Activated naive CD4-positive, alpha-beta T cell treated with anti-CD3 and anti-CD28 coated beads, Interleukin-2, amount 50 U/mL, for 24 hours (primary cell): ENCODE measurements at regions not wholly inside any gene's neighbourhood (a gene's known extent, or its start where the extent isn't known, plus 50 kb on each side); places are given as distances from the start of the nearest gene placed in this dataset.

Experiments
- H3K27ac Mint-ChIP-seq: one replicate; pipeline ENCODE4 v1.8.0; 2021; ENCODE audit warnings: mild to moderate bottlenecking, mixed read lengths
- H3K27me3 Mint-ChIP-seq: one replicate; pipeline ENCODE4 v1.8.0; 2021; ENCODE audit warnings: mixed read lengths
- H3K36me3 Mint-ChIP-seq: one replicate; pipeline ENCODE4 v1.8.0; 2021; ENCODE audit warnings: mixed read lengths
- H3K4me1 Mint-ChIP-seq: one replicate; pipeline ENCODE4 v1.8.0; 2021; ENCODE audit warnings: mixed read lengths
- H3K4me3 Mint-ChIP-seq: one replicate; pipeline ENCODE4 v1.8.0; 2021; ENCODE audit warnings: mild to moderate bottlenecking, mixed read lengths
- H3K9me3 Mint-ChIP-seq: one replicate; pipeline ENCODE4 v1.8.0; 2021; ENCODE audit warnings: mixed read lengths

DNA sequence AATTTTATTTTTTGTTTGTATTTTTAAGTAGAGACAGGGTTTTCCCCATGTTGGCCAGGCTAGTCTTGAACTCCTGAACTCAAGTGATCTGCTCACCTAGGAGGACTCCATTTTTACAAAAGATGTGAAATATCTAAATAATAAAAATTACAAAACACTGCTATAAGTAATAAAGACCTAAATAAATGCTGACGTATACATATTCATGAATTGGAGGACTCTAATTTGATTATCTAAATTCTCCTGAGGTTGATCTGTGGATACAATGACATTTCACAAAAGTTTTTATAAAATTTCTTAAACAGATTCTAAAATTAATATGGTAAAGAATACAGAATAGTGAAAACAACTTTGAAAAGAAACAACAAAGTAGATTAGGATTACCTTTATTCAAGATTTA, 1224.0 kb downstream of the SLC16A7 start:
- no peak overlapping the region for H3K27ac Mint-ChIP-seq
- H3K36me3 Mint-ChIP-seq: no peaks in the 10 kb centered on the region
- H3K27me3 Mint-ChIP-seq: no peaks in the 10 kb centered on the region
- no peak overlapping the region for H3K4me3 Mint-ChIP-seq
- peaks cover 6% of the 10 kb centered on the region for H3K9me3 Mint-ChIP-seq
- no peaks in the 10 kb centered on the region for H3K4me1 Mint-ChIP-seq

GRCh38 chr12:60822580-60822979, 1226.8 kb downstream of the SLC16A7 start:
- Mint-ChIP-seq H3K4me1 (no peaks in the 10 kb centered on the region), H3K9me3 (no peaks in the 10 kb centered on the region), H3K36me3 (no peaks in the 10 kb centered on the region), H3K27ac (no peak overlapping the region), H3K27me3 (no peaks in the 10 kb centered on the region), H3K4me3 (no peak overlapping the region)

GRCh38 chr12:60830381-60830780, 1234.6 kb downstream of the SLC16A7 start:
- Mint-ChIP-seq H3K4me1 (no peaks in the 10 kb centered on the region), H3K27ac (no peak overlapping the region), H3K27me3 (no peaks in the 10 kb centered on the region), H3K36me3 (no peaks in the 10 kb centered on the region), H3K4me3 (no peak overlapping the region), H3K9me3 (peaks cover 6% of the 10 kb centered on the region)

- Mint-ChIP-seq H3K9me3 (peaks cover 6% of the 10 kb centered on the region), H3K27ac (no peak overlapping the region), H3K4me3 (no peak overlapping the region)
Observed at GRCh38 chr12:60832290-60832689, 1236.5 kb downstream of the SLC16A7 start.

DNA sequence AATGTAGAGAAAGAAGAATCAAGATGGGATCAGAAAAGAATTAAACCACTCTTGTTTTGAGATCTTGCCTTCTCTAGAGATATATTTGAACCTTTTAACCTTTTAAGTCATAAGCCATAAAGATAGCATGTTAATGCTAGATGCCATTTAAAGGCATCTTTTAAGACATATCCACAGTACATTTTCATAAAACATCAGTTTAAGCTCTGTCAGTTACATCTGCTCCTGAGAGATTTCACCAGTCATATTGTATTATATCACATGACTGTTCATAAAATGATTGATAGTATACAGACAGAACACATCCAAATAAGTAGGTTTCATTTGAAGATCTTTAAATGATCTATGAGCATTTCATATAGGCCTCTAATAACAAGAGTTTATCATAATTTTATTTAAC, 1238.5 kb downstream of the SLC16A7 start:
- Mint-ChIP-seq H3K4me1 (no peaks in the 10 kb centered on the region), H3K4me3 (no peak overlapping the region), H3K9me3 (peaks cover 6% of the 10 kb centered on the region), H3K27ac (no peak overlapping the region), H3K27me3 (no peaks in the 10 kb centered on the region), H3K36me3 (no peaks in the 10 kb centered on the region)

More at GRCh38 chr12:60832290-60832689, 1236.5 kb downstream of the SLC16A7 start:
- Mint-ChIP-seq H3K4me1 (no peaks in the 10 kb centered on the region), H3K27me3 (no peaks in the 10 kb centered on the region), H3K36me3 (no peaks in the 10 kb centered on the region)

- no peaks in the 10 kb centered on the region for H3K27me3 Mint-ChIP-seq
- H3K4me3 Mint-ChIP-seq: no peak overlapping the region
- peaks cover 6% of the 10 kb centered on the region for H3K9me3 Mint-ChIP-seq
- H3K27ac Mint-ChIP-seq: no peak overlapping the region
- H3K4me1 Mint-ChIP-seq: no peaks in the 10 kb centered on the region
- H3K36me3 Mint-ChIP-seq: no peaks in the 10 kb centered on the region
Observed at GRCh38 chr12:60834806-60835205, 1239.0 kb downstream of the SLC16A7 start.

DNA sequence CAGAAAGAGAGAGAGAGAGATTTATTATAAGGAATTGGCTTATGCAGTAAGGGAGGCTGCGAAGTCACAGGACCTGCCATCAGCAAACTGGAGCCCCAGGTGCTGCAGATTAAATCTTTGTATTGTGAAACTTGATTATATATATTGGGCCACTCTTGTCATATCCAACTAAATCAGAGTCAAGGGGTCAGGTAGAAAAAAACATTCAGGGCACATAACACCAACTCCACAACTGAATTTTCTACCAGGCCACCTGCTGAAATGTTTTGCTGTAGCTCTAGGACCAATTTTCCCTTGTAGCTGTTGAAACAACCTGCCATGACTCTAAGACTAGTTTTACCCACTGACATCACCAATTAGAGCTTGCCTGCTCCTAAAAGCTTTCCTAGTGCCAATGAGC, 1240.8 kb downstream of the SLC16A7 start:
- no peak overlapping the region for H3K27ac Mint-ChIP-seq
- no peaks in the 10 kb centered on the region for H3K36me3 Mint-ChIP-seq
- peaks cover 6% of the 10 kb centered on the region for H3K9me3 Mint-ChIP-seq
- no peaks in the 10 kb centered on the region for H3K4me1 Mint-ChIP-seq
- no peak overlapping the region for H3K4me3 Mint-ChIP-seq
- no peaks in the 10 kb centered on the region for H3K27me3 Mint-ChIP-seq

- no peaks in the 10 kb centered on the region for H3K27me3 Mint-ChIP-seq
- H3K4me3 Mint-ChIP-seq: no peak overlapping the region
- H3K36me3 Mint-ChIP-seq: no peaks in the 10 kb centered on the region
- H3K9me3 Mint-ChIP-seq: no peaks in the 10 kb centered on the region
- H3K4me1 Mint-ChIP-seq: no peaks in the 10 kb centered on the region
- H3K27ac Mint-ChIP-seq: no peak overlapping the region
Observed at GRCh38 chr12:60842181-60842580, 1246.4 kb downstream of the SLC16A7 start.

DNA sequence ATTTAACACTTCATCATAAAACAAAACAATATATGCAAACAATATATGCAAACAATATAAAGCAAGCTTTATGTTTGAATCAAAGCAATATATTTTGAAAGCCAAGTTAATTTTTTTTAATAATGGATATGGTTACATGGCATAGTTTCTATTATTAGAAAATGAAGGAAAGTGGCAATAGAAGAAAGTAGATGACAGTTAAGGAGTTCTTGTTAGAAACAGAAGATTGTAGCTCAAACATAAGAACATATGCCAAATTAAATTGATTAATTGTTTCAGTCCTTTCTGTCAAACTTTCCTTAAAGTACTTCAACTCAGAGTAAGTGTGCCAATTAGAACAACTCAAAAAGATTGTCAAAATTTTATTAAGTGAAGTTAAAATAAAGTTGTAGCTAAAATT, 1248.3 kb downstream of the SLC16A7 start:
- no peaks in the 10 kb centered on the region for H3K4me1 Mint-ChIP-seq
- H3K27me3 Mint-ChIP-seq: no peaks in the 10 kb centered on the region
- no peaks in the 10 kb centered on the region for H3K36me3 Mint-ChIP-seq
- no peak overlapping the region for H3K4me3 Mint-ChIP-seq
- no peak overlapping the region for H3K27ac Mint-ChIP-seq
- H3K9me3 Mint-ChIP-seq: no peaks in the 10 kb centered on the region

DNA sequence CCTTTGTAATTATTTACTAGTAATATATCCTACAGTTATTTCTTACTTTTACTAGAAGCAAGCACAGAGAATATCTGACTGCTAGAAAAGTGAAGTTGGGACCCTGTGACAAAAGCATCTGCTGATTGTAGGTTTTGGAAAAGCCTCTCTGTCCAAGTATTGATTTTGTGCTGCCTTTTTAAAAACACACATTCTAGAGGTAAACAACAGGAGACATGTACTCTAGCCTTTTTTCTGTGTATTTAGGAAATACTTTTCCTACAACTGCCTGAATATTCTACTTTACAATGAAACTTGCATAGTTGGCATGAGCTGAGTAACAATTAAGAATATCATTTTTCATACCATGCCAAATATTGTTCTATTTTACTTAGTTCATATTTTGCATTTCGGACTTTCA, 1249.0 kb downstream of the SLC16A7 start:
- Mint-ChIP-seq H3K27ac (no peak overlapping the region), H3K4me1 (no peaks in the 10 kb centered on the region), H3K27me3 (no peaks in the 10 kb centered on the region), H3K4me3 (no peak overlapping the region), H3K9me3 (no peaks in the 10 kb centered on the region), H3K36me3 (no peaks in the 10 kb centered on the region)

GRCh38 chr12:60845696-60846095, 1249.9 kb downstream of the SLC16A7 start:
- Mint-ChIP-seq H3K36me3 (no peaks in the 10 kb centered on the region), H3K27me3 (no peaks in the 10 kb centered on the region), H3K4me1 (no peaks in the 10 kb centered on the region), H3K27ac (no peak overlapping the region), H3K9me3 (no peaks in the 10 kb centered on the region), H3K4me3 (no peak overlapping the region)

DNA sequence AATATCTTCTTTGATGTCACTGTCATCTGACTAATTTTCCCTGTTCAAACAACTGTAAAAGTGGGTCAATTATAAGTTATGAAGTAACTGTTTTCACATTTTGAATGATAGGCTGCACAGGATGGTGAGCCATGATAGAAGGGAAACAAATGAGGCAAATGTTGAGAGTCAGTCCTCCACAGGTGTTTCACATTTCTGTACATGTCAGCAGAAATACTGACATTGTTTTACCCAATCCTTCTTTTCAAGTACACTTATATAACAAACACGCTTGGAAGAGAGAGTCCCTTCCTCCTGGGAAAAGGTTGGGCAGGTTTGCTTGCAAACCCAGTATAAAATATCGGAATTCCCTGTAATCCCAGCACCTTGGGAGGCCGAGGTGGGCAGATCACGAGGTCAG, 1251.5 kb downstream of the SLC16A7 start:
- no peak overlapping the region for H3K4me3 Mint-ChIP-seq
- no peaks in the 10 kb centered on the region for H3K4me1 Mint-ChIP-seq
- H3K27ac Mint-ChIP-seq: no peak overlapping the region
- H3K36me3 Mint-ChIP-seq: no peaks in the 10 kb centered on the region
- H3K27me3 Mint-ChIP-seq: no peaks in the 10 kb centered on the region
- no peaks in the 10 kb centered on the region for H3K9me3 Mint-ChIP-seq

DNA sequence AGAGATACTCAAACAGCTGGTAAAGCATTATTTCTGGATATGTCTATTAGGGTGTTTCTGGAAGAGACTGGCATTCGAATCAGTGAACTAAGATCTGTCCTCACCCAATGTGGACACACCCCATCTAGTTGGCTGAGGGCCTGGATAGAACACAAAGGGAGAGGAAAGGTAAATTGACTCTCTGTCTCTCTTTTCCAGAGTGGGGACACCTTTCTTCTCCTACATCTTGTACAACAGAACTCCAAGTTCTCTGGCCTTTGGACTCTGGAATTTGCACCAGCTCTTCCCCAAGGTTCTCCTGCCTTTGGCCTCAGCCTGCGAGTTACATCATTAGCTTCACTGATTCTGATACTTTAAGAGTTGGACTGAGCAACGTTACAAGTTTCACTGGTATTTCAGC, 1253.9 kb downstream of the SLC16A7 start:
- H3K36me3 Mint-ChIP-seq: no peaks in the 10 kb centered on the region
- no peak overlapping the region for H3K27ac Mint-ChIP-seq
- H3K4me1 Mint-ChIP-seq: no peaks in the 10 kb centered on the region
- no peaks in the 10 kb centered on the region for H3K9me3 Mint-ChIP-seq
- no peak overlapping the region for H3K4me3 Mint-ChIP-seq
- H3K27me3 Mint-ChIP-seq: no peaks in the 10 kb centered on the region

DNA sequence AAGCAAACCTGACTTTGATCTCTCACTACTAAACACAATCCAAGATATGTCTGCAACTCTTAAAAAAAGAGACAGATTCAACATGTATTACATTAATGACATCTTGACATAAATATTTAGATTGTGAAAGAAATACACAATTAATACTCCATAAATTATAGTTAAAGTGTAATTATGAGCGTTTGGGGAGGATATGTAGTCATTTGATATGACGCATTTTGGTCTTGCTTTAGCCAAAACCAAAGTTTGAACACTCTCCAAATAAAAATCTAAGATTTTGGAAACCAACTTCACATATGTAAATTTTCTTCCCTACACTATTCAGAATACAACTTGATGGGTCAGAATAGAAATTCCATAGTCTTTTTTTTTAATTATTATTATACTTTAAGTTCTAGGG, 1257.6 kb downstream of the SLC16A7 start:
- no peaks in the 10 kb centered on the region for H3K9me3 Mint-ChIP-seq
- no peaks in the 10 kb centered on the region for H3K36me3 Mint-ChIP-seq
- no peaks in the 10 kb centered on the region for H3K27me3 Mint-ChIP-seq
- no peaks in the 10 kb centered on the region for H3K4me1 Mint-ChIP-seq
- H3K27ac Mint-ChIP-seq: no peak overlapping the region
- no peak overlapping the region for H3K4me3 Mint-ChIP-seq

DNA sequence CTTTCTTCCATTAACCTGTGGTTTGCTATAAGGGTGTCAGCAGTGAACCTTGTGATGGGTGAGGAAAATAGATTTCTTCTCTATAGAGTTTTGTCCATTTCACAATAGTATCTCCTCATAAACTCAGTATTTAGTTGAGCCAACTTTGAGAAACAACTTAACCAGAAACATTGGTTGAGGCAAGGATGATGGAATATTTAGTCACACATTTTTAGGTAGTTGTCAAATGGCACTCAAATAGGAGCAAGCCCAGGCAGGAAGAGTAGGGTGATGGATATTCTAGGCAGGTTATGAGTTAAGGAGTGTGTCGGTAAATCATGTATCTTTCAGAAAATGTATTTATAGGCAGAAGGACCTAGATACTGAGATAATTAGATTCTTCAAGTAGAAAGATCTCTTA, 1267.6 kb downstream of the SLC16A7 start:
- H3K4me1 Mint-ChIP-seq: no peaks in the 10 kb centered on the region
- H3K4me3 Mint-ChIP-seq: no peak overlapping the region
- H3K36me3 Mint-ChIP-seq: no peaks in the 10 kb centered on the region

GRCh38 chr12:60872219-60872618, 1276.4 kb downstream of the SLC16A7 start:
- H3K4me3 Mint-ChIP-seq: no peak overlapping the region
- no peaks in the 10 kb centered on the region for H3K9me3 Mint-ChIP-seq
- no peaks in the 10 kb centered on the region for H3K4me1 Mint-ChIP-seq
- H3K36me3 Mint-ChIP-seq: no peaks in the 10 kb centered on the region
- H3K27ac Mint-ChIP-seq: no peak overlapping the region
- no peaks in the 10 kb centered on the region for H3K27me3 Mint-ChIP-seq

More for the DNA sequence above, 1267.6 kb downstream of the SLC16A7 start:
- Mint-ChIP-seq H3K27ac (no peak overlapping the region), H3K27me3 (no peaks in the 10 kb centered on the region), H3K9me3 (no peaks in the 10 kb centered on the region)

GRCh38 chr12:60872850-60873713, 1277.3 kb downstream of the SLC16A7 start:
- H3K4me3 Mint-ChIP-seq: no peak overlapping the region
- no peaks in the 10 kb centered on the region for H3K9me3 Mint-ChIP-seq
- no peaks in the 10 kb centered on the region for H3K36me3 Mint-ChIP-seq
- no peak overlapping the region for H3K27ac Mint-ChIP-seq
- H3K27me3 Mint-ChIP-seq: no peaks in the 10 kb centered on the region
- H3K4me1 Mint-ChIP-seq: no peaks in the 10 kb centered on the region
